H9 (cell line): ENCODE measurements at regions not wholly inside any gene's neighbourhood (a gene's known extent, or its start where the extent isn't known, plus 50 kb on each side); places are given as distances from the start of the nearest gene placed in this dataset.

Source experiments
- DNase-seq: peaks from one replicate; pipeline ENCODE4 v3.0.0-alpha.2; 2017
- H2AFZ ChIP-seq: one replicate; pipeline ENCODE4 v1.6.1; 2013; ENCODE audit warnings: mild to moderate bottlenecking, low read length, control low read depth, moderate library complexity
- H2AK5ac ChIP-seq: 2 replicates; pipeline ENCODE4 v1.6.1; 2013; ENCODE audit warnings: low read length, control low read depth, mixed read lengths; ENCODE audit not compliant: insufficient read length
- H2BK120ac ChIP-seq: one replicate; pipeline ENCODE4 v1.6.1; 2013; ENCODE audit warnings: low read depth, mild to moderate bottlenecking, low read length, control low read depth, inconsistent platforms; ENCODE audit not compliant: poor library complexity, severe bottlenecking
- H2BK12ac ChIP-seq: 2 replicates; pipeline ENCODE4 v1.6.1; 2013; ENCODE audit warnings: low read length, control low read depth, mixed read lengths, low read depth; ENCODE audit not compliant: insufficient read length
- H2BK15ac ChIP-seq: 2 replicates; pipeline ENCODE4 v1.6.1; 2013; ENCODE audit warnings: low read depth, low read length, control low read depth
- H2BK20ac ChIP-seq: one replicate; pipeline ENCODE4 v1.6.1; 2013; ENCODE audit warnings: low read depth, mild to moderate bottlenecking, low read length, control low read depth, inconsistent platforms; ENCODE audit not compliant: poor library complexity, severe bottlenecking
- H2BK5ac ChIP-seq: 2 replicates; pipeline ENCODE4 v1.6.1; 2013; ENCODE audit warnings: low read length, control low read depth, mixed read lengths; ENCODE audit not compliant: insufficient read length
- H3K14ac ChIP-seq: 2 replicates; pipeline ENCODE4 v1.6.1; 2013; ENCODE audit warnings: low read length, control low read depth; ENCODE audit not compliant: insufficient read depth
- H3K18ac ChIP-seq: 2 replicates; pipeline ENCODE4 v1.6.1; 2013; ENCODE audit warnings: low read depth, mild to moderate bottlenecking, mixed read lengths, low read length, control low read depth; ENCODE audit not compliant: insufficient read length
- H3K23ac ChIP-seq: 2 replicates; pipeline ENCODE4 v1.6.1; 2013; ENCODE audit warnings: low read length, control low read depth, mixed read lengths, low read depth; ENCODE audit not compliant: insufficient read length
- H3K23me2 ChIP-seq: 2 replicates; pipeline ENCODE4 v1.6.1; 2013; ENCODE audit warnings: low read depth, mild to moderate bottlenecking, mixed read lengths, low read length, control low read depth; ENCODE audit not compliant: insufficient read length, poor library complexity, severe bottlenecking
- H3K27ac ChIP-seq: 2 replicates; pipeline ENCODE4 v1.5.1; 2013; ENCODE audit warnings: low read length, control low read depth, mixed read lengths, low read depth; ENCODE audit not compliant: insufficient read length
- H3K27me3 ChIP-seq: 2 replicates; pipeline ENCODE4 v1.6.1; 2013; ENCODE audit warnings: low read length, control low read depth, inconsistent platforms; ENCODE audit not compliant: insufficient read depth
- H3K4ac ChIP-seq: 2 replicates; pipeline ENCODE4 v1.6.1; 2013; ENCODE audit warnings: low read depth, mild to moderate bottlenecking, control low read depth, inconsistent platforms, low read length, moderate library complexity
- H3K4me1 ChIP-seq: 2 replicates; pipeline ENCODE4 v1.6.1; 2013; ENCODE audit warnings: low read length, control low read depth, inconsistent platforms; ENCODE audit not compliant: insufficient read depth
- H3K4me2 ChIP-seq: 2 replicates; pipeline ENCODE4 v1.6.1; 2013; ENCODE audit warnings: low read length, control low read depth, mixed read lengths; ENCODE audit not compliant: insufficient read length, insufficient read depth
- H3K56ac ChIP-seq: 2 replicates; pipeline ENCODE4 v1.6.1; 2013; ENCODE audit warnings: low read depth, mild to moderate bottlenecking, mixed read lengths, low read length, control low read depth; ENCODE audit not compliant: insufficient read length
- H3K79me1 ChIP-seq: 2 replicates; pipeline ENCODE4 v1.6.1; 2013; ENCODE audit warnings: low read depth, mild to moderate bottlenecking, moderate library complexity, low read length, control low read depth, inconsistent platforms; ENCODE audit not compliant: insufficient read depth, poor library complexity, severe bottlenecking
- H3K79me2 ChIP-seq: 2 replicates; pipeline ENCODE4 v1.6.1; 2013; ENCODE audit warnings: low read length, control low read depth, inconsistent platforms; ENCODE audit not compliant: insufficient read depth
- H3K9ac ChIP-seq: 2 replicates; pipeline ENCODE4 v1.6.1; 2013; ENCODE audit warnings: low read length, control low read depth, mixed read lengths; ENCODE audit not compliant: insufficient read length; ENCODE audit errors: extremely low read depth
- H3K9me3 ChIP-seq: one replicate; pipeline ENCODE4 v1.6.1; 2013; ENCODE audit warnings: low read depth, low read length, inconsistent platforms; ENCODE audit not compliant: control insufficient read depth
- H3T11ph ChIP-seq: one replicate; pipeline ENCODE4 v1.6.1; 2013; ENCODE audit warnings: mild to moderate bottlenecking, low read length, control low read depth, inconsistent platforms
- H4K20me1 ChIP-seq: one replicate; pipeline ENCODE4 v1.6.1; 2013; ENCODE audit not compliant: control insufficient read depth, insufficient read length, insufficient read depth
- H4K5ac ChIP-seq: 2 replicates; pipeline ENCODE4 v1.6.1; 2013; ENCODE audit warnings: low read depth, mild to moderate bottlenecking, mixed read lengths, low read length, control low read depth; ENCODE audit not compliant: insufficient read length
- H4K8ac ChIP-seq: replicated peaks from 2 replicates; pipeline ENCODE4 v1.6.1; 2013; ENCODE audit warnings: low read length, control low read depth, mixed read lengths, low read depth; ENCODE audit not compliant: insufficient read length
- H4K91ac ChIP-seq: 2 replicates; pipeline ENCODE4 v1.6.1; 2013; ENCODE audit warnings: low read depth, mild to moderate bottlenecking, moderate library complexity, mixed read lengths, low read length, control low read depth; ENCODE audit not compliant: insufficient read length
- H3K27ac Mint-ChIP-seq, 3 experiments: 2 replicates in 2 of 3; 3 replicates in 1 of 3; pipeline ENCODE4 v1.8.0; 2020 to 2021; ENCODE audit warnings: mixed read lengths in 3 of 3, mild to moderate bottlenecking in 1 of 3, moderate library complexity in 1 of 3
- H3K27me3 Mint-ChIP-seq: 2 replicates; pipeline ENCODE4 v1.8.0; 2021; ENCODE audit warnings: low read depth, mild to moderate bottlenecking, moderate library complexity, mixed read lengths
- H3K36me3 Mint-ChIP-seq, 3 experiments: 2 replicates in 2 of 3; 3 replicates in 1 of 3; pipeline ENCODE4 v1.8.0; 2020 to 2021; ENCODE audit warnings: low read depth in 3 of 3, mixed read lengths in 3 of 3; ENCODE audit not compliant: insufficient read depth in 1 of 3
- H3K4me1 Mint-ChIP-seq, 2 experiments: 2 replicates each; pipeline ENCODE4 v1.8.0; 2020; ENCODE audit warnings: mixed read lengths in 2 of 2
- H3K4me3 Mint-ChIP-seq, 2 experiments: 2 replicates in 1 of 2; 3 replicates in 1 of 2; pipeline ENCODE4 v1.8.0; 2020 to 2021; ENCODE audit warnings: mild to moderate bottlenecking in 2 of 2, mixed read lengths in 2 of 2, moderate library complexity in 1 of 2
- H3K9me3 Mint-ChIP-seq, 2 experiments: 2 replicates in 1 of 2; 3 replicates in 1 of 2; pipeline ENCODE4 v1.8.0; 2020; ENCODE audit warnings: mild to moderate bottlenecking in 2 of 2, mixed read lengths in 2 of 2, moderate library complexity in 1 of 2
- CTCF ChIP-seq: fragments of 200-600 bp; sonication (generic); conservative IDR thresholded peaks from 3 replicates; pipeline ENCODE4 v1.8.0; 2021; ENCODE audit warnings: antibody characterized with exemption, mild to moderate bottlenecking
- WGBS: extraction: QIAGEN DNeasy Blood & Tissue Kit; methylation state at CpG from one replicate; pipeline ENCODE4 v1.1.7; 2013; ENCODE audit warnings: missing lambda C conversion rate, low lambda C conversion rate, mixed read lengths; ENCODE audit not compliant: insufficient read length; ENCODE audit errors: extremely low coverage; 5-methylcytosine and 5-hydroxymethylcytosine counted together

- no peak overlapping the region for H2AK5ac ChIP-seq
- TF ChIP-seq CTCF = no peak
Measured at GRCh38 chr16:65713181-65713808, 591.4 kb upstream of the CDH11 start.

More at GRCh38 chr16:65713181-65713808, 591.4 kb upstream of the CDH11 start:
- H3K4me2 ChIP-seq = no peak overlapping the region
- H3K23me2 ChIP-seq = no peaks in the 10 kb centered on the region
- no peak overlapping the region for H2BK5ac ChIP-seq
- H3K14ac ChIP-seq = no peak overlapping the region
- no peak overlapping the region for H3K27ac ChIP-seq
- H3T11ph ChIP-seq = no peak overlapping the region
- H3K79me1 ChIP-seq = no peaks in the 10 kb centered on the region
- H3K27me3 ChIP-seq = no peaks in the 10 kb centered on the region
- H3K23ac ChIP-seq = no peak overlapping the region
- no peaks in the 10 kb centered on the region for H3K9me3 ChIP-seq
- peaks cover 4% of the 10 kb centered on the region in 2 experiments for H3K9me3 Mint-ChIP-seq
- H2BK15ac ChIP-seq = no peak overlapping the region
- no peak overlapping the region for H2BK120ac ChIP-seq
- H3K4ac ChIP-seq = no peak overlapping the region
- no peaks in the 10 kb centered on the region for H4K20me1 ChIP-seq
- H3K9ac ChIP-seq = no peak overlapping the region
- no peak overlapping the region for H4K8ac ChIP-seq
- no peak overlapping the region for H3K4me3 Mint-ChIP-seq
- H4K91ac ChIP-seq = no peak overlapping the region
- no peaks in the 10 kb centered on the region for H3K79me2 ChIP-seq
- no peak overlapping the region for H3K18ac ChIP-seq
- peak overlapping the region; percentile 36 for H4K5ac ChIP-seq
- peaks cover 5% of the 10 kb centered on the region; the same call in 1 of the 2 replicates for H3K4me1 ChIP-seq
- DNase-seq = no peak
- peak overlapping the region; percentile 83 for H2BK20ac ChIP-seq
- H2AFZ ChIP-seq = no peak overlapping the region
- H3K36me3 Mint-ChIP-seq = peaks cover 3 to 4% (median 4%) of the 10 kb centered on the region in 3 experiments; a peak in 5 of 7 replicates
- H3K56ac ChIP-seq = no peak overlapping the region
- H3K27me3 Mint-ChIP-seq = peaks cover 1% of the 10 kb centered on the region; the same call in 1 of the 2 replicates
- H3K4me1 Mint-ChIP-seq = peaks cover 15 to 20% of the 10 kb centered on the region in 2 experiments
- H2BK12ac ChIP-seq = no peak overlapping the region
- H3K27ac Mint-ChIP-seq = peak overlapping the region in 2 of 3 experiments; percentile 46 to 83; a peak in 4 of 7 replicates
- no CpG with 5 or more reads among the region's 7 CpGs for WGBS
